EL (cell line): ENCODE measurements at regions not wholly inside any gene's neighbourhood (a gene's known extent, or its start where the extent isn't known, plus 50 kb on each side); places are given as distances from the start of the nearest gene placed in this dataset.
A peak's percentile ranks its signal among the peaks of the same experiment; 100 is the strongest.
"Not testable (repeated sequence)": the region's sequence is repeated elsewhere in the genome, so short reads cannot be mapped to it uniquely, and the experiment has no call there.

Source experiments
- DNase-seq: peaks from one replicate; pipeline ENCODE4 v3.0.0-alpha.2; 2016

DNA sequence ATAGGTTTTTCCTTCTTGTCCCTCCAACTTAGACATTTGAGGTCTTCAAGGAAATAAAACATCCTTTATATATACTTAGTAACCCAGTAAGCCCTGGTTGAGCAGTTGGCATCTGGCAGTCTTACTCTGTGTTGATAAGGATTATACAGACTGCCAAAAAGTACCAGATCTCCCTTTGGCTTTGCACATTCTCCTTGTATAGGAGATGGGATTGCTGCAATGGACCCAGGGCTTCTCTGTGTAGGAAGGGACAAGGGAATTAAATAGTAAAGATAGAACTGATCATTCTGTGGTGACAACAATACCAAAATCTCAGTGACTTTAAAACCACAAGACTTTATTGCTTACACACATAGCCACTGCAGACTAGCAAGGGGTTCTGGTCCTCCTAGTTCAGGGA, 180.1 kb upstream of the CCDC196 start:
- DNase-seq, result no peak

DNA sequence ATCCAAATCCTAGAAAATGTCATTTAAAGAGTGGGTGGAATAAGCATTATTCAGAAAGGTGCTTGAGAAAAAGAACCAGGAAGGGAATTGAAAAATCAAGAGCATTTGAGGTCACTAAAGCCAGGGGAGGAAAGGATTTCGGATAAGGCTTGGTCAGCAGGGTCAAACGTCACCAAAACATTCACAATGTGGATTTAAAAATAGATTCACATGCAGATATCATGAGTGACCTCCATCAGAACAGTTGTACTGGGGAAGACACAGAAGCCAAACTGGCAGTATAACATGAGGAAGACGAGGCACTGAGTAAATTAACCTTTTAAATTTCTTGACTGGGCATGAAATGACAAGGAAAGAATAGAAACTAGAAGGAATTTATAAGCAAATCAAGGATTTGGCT, 175.1 kb upstream of the CCDC196 start:
- no peak for DNase-seq

DNA sequence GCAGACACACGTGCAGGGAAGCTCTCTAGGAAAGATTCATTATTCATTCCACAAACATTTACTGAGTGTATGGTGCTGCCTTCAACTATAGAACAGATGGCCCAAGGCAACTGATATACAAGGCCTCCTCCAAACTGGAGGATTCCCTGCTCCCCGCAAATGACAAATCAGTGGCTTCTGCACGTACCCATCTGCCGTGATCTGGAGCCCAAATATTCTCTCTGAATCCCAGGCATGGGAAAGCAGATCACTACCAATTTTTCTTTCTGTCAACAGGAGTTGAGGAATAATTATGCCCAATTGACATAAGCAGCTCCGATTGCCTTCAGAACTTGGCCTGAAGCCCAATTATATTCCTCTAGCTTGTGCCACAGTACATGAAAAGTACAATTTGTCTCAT, 174.2 kb upstream of the CCDC196 start:
- DNase-seq, result no peak

DNA sequence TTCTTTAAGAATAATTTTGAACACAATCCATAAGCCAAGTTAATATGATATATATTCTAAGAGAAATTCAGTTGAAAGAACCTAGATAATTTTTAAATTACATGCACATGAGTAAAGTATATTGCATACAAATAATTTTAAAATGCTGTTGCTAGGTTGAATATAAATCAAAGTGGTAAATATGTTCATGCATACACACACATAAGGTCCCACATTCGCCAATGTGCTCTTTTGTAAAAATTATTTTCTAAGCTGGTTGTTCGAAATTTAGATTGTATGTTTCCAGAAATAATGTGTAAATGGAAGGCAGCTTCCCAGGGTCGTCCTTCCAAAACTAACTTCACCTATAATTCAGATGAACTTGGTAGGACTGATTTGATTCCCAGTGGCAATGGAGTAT, 173.7 kb upstream of the CCDC196 start:
- DNase-seq, result no peak

DNA sequence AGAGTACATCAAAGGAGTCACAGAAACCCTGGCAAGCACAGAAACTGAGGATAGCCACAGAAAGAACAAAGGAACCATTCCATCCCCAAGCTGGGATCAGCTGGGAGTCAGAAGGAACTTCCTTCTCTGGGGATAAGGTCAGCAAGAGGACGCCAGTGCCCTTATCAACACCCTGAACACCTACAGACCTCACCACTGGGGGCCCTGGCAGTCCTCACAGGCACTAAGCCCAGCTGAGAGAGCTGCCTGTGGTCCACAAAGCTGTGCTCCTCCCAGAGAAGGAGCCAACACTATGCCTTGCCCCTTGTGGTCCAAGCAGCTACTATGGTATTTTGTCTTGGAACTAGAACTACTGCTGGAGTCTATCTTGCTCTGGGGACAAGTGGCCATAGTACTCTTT, 171.1 kb upstream of the CCDC196 start:
- no peak for DNase-seq

DNA sequence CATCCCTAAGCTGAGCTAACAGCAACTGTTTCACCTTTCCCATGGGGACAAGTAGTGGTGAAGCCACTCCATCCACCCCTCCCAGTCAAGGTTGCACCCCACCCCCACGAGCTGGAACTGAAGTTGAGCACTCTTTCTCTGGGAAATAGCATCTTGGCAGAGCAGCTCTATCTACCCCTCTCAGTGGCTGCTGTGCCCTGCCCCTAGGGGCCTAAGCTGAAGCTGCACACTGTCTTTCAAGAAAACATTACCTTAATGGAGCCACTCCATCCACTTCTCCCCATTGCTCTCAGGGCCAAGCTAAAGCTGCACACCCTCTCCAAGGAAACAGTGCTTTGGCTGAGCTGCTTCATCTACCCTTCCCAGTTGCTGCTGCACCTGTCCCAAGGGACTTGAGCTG, 170.6 kb upstream of the CCDC196 start:
- DNase-seq, result no peak

DNA sequence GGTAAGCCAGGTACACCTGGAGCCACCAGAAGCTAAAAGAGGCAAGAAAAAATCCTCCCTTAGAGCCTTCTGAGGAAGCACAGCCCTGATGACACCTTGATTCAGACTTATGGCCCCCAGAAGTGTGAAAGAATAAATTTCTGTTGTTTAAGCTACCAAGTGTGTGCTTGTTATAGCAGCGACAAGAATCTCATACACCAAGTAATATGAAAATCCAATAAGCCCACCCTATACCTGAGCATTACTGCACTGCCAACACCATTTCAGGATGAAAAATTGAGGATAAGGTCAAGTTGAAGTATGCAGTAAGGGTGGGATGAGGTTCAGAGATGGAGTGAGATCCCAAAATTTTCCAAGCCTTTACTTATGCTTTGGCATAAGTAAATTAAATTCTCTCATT, 163.6 kb upstream of the CCDC196 start:
- no peak for DNase-seq

DNA sequence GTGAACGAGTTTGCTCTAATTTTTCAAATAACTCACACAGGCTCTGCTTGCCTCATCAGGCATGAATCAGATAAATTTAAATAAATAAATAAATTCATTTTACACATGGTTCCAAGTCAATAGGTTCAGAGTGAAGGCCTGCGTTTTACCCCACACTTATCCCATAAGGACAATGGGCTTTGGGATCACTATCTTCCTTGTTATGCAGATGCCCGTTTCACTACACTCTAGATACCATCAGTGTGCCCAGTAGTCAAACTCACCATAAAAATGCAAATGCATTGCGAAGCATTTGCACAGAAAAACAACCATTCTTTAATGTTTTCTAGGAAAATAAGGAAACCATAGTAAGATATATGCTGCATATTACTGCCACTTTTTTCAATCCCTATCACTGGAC, 155.9 kb upstream of the CCDC196 start:
- no peak for DNase-seq

DNA sequence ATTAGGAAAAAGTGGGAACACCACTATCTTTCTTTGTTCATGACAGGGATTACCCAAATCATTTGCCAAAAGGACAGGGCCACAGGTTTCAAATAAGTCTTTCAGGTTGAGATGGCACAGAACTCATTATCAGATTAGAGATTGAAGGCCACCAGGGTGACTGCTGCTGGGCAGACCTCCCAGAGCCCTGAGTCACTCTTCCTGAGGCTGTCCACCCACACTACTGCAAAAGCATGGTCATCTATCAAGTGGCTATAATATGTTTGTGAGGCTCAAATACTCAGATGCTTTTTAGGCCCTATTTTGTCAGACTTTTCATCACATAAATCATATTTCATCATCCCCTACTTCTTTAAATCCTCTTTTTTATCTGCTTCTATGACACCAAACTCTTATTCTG, 155.3 kb upstream of the CCDC196 start:
- DNase-seq, result peak; percentile 31

DNA sequence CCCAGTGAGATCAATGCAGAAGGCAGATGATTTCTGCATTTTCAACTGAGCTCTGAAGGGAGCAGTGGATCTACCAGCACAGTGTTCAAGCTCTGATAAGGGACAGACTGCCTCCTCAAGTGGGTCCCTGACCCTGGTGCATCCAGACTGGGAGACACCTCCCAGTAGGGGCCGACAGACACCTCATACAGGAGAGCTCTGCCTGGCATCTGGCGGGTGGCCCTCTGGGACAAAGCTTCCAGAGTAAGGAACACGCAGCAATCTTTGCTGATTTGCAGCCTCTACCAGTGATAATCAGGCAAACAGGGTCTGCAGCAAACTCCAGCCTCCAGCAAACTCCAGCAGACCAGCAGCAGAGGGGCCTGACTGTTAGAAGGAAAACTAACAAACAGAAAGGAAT, 152.9 kb upstream of the CCDC196 start:
- DNase-seq, result not testable (repeated sequence)

DNA sequence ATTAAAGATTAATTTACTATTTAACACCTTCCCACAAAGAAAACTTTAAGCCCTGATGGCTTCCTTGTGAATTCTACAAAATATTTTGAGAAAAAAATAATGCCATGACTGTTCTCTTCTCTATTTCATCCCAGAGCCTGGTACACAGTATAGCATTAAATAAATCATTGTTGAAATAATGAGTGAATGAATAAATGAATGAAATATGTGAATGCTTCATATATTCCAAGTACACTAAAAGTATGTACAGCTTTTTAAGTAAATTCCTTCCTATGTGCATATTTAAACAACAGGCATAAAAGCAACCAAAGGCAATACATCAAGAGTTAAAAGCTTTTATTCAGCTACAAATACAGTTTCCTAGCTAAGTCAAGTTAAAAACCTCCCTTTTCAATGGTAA, 144.9 kb upstream of the CCDC196 start:
- DNase-seq, result no peak

DNA sequence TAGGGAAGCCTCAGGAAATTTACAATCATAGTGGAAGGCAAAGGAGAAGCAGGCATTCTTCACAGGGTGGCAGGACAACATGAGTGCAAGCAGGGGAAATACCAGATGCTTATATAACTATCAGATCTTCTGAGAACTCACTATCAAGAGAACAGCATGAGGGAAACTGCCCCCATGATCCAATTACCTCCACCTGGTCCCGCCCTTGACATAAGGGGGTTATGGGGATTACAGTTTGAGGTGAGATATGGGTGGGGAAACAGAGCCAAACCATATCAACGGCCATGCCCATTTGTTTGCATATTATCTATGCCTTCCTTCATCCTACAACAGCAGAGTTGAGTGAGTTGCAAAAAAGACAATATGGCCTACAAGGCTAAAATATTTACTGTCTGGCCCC, 140.2 kb upstream of the CCDC196 start:
- DNase-seq, result no peak

DNA sequence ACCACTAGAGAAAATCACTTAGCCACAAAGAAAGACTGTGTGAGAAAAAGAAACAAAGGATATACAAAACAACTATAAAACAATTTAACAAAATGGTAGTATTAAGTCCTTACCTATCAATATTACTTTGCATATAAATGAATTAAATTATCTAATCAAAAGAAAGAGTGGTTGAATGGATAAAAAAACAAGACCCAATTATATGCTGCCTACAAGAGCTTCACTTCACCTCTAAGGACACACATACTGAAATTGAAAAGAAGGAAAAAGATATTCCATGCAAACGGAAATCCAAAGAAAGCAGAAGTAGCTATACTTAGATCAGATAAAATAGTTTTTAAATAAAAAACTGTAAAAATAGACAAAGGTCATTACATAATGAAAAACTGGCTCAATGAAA, 134.9 kb upstream of the CCDC196 start:
- DNase-seq, result no peak

DNA sequence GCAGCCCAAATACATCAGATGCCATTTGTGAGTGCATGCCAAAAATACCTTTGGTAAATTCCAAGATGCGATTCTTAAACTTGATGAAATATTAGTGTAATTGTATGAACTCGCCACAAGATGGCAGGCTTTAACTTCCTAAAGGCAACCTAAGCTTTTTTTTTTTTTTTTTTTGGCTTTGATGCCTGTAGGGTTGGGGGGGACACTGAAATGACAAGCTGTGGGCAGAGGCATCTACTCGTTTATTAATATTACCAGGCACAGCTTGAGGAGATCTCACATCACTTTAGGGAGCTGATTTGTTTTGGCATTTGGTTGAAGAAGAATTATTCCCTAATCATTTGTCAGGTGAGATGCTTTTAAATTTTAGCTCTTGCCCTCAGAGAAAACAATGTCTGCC, 126.7 kb upstream of the CCDC196 start:
- DNase-seq, result peak; percentile 61

DNA sequence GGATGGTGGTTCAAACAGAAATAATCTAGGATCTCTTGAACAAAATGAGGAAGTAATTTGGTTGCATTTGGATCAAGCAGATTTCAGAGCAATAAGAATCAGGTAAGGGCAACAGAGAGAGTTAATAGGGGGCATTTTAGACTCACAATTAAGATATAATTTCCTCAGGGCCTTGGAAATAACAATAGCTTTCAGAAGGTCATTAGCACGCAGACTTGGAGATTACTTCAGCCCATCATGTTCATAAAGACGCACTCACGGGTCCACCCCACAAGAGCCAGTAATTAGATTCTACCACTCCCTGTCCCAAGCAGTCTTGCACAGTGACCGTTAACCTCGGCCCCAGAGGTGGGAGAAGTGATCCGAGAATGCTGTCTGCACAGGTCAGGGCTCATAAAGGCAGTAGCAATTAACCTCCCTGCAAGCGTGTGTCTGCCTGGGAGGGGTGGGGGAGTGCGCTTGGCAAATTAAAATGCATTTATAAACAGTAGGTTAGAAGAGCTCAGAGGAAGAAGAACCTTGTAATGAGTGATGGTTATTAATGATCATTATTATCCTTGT, 125.7 kb upstream of the CCDC196 start:
- DNase-seq, result no peak

DNA sequence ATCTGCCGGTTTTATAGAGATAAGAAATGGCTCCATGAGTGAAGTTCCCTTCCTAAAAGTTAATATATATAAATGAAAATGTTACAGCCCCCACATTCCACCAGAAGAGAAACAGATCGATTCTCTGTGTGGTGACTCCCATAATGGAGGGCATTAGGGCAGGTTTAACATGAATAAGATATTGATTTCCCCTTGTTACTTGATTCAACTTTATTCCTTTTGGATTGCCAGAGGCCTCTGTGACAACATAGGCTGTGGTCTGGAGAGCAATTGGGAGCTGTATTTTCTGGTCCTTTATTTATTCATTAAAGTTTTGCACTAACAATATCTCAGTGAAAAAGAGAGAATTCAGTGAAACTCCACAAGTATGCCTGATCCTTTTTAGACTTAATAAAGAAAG, 125.2 kb upstream of the CCDC196 start:
- DNase-seq, result no peak

DNA sequence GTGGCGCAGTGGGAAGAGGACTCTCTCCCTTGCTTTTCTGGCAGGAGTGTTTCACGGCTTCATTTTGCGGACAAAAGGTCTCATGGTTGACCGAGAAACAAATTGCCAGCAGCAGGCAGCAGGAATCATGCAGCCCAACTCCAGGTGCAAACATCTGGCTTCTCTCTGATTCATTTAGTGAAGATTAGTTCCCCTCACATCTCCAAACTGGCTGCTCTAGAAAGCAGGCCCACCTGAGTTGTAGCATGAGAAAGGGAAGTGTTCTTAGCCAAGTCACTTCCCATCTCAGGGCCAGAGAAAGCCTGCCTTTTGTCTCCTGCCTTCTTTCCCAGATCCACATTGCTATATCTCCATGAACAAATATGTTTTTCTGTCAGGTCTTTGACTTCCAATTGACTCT, 120.8 kb upstream of the CCDC196 start:
- no peak for DNase-seq

DNA sequence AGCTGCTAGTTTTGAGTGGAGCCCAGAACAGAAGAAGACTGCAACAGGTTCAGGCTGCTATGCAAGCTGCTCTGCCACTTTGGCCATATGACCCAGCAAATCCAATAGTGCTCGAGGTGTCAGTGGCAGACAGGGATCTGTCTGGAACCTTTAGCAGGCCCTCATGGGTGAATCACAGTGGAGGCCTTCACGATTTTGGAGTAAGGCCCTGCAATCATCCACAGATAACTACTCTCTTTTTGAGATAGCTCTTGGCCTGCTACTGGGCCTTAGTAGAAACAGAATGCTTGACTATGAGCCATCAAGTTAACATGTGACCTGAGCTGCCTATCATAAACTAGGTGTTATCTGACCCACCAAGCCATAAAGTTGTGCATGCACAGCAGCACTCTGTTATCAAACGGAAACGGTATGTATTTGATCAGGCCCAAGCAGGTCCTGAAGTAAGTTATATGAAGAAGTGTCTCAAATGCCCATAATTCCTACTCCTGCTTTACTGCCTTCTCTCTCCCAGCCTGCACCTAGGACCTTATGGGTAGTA, 116.9 kb upstream of the CCDC196 start:
- DNase-seq, result no peak

DNA sequence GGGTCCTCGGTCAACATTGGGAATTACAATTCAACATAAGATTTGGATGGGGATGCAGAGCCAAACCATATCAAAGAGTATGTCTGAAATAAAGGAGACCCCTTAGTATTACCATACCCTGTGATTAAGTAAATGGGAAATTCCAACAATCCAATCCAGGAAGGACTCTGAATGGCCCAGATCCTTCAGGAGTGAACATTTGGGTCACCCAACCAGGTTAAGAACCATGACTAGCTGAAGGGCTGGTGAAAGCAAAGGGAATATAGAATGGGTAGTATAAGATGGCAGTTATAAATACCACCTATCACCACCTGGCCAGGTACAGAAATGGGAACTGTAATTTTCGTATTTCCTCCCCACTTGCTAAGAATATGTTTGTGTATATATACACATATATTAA, 114.4 kb upstream of the CCDC196 start:
- no peak for DNase-seq

DNA sequence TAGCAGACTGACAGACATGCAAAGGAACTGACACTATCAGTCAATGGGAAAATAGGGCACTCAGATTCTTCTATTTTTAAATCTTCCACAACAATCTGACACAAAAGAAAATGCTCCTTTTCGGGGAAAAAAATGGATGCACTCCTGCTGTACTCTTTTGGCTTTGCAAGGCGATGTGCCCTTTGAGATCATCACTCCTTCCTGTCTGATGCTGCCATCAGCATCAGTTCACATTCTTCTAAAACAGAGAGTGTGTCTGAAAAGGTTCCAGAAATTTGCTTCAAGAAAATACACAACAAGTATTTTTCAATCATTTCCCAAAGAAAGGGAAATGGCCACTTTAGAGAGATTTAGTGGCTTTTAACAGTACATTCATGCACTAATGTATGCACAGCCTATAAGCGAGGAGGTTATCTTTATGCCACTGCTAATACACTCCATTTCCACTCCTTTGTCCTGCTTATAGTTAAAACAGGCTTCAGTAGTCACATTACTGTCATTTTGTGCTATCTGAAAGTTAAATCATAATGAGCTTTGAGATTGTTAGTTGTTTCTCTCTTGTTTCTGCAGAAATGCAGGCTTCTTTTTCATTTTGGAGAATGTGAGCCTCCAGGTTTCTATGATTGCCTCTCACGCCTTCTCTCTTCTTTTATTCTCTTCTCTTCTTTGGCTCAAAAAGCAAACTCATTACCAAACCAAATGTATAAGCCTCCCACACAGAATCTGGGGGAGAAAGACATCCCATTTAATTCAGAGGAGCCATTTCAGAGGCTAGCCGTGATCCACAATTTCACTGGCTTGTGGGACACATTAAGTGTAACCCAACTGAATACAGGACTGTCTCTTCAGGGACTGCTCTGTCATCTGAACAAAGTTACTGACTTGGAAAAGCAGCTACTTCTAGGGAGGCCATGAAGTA, 110.9 kb upstream of the CCDC196 start:
- DNase-seq, result no peak

DNA sequence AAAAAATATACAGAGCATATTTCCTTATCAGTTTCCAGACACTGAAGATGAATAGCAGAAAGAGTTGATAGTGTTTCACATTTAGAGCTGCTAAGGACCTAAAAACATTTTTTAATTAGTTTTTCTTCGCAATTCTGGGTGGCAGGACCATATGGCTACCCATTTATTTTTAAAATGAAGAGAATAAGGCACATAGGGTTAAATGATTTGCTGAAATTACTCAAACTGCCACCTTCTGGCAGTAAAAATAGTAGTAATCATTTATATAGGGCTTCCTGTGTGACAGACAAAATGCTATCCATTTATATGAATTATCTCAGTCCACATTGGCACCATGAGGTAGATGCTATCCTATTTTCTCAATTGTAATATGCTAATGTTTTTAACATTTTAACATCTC, 108.6 kb upstream of the CCDC196 start:
- DNase-seq, result no peak

DNA sequence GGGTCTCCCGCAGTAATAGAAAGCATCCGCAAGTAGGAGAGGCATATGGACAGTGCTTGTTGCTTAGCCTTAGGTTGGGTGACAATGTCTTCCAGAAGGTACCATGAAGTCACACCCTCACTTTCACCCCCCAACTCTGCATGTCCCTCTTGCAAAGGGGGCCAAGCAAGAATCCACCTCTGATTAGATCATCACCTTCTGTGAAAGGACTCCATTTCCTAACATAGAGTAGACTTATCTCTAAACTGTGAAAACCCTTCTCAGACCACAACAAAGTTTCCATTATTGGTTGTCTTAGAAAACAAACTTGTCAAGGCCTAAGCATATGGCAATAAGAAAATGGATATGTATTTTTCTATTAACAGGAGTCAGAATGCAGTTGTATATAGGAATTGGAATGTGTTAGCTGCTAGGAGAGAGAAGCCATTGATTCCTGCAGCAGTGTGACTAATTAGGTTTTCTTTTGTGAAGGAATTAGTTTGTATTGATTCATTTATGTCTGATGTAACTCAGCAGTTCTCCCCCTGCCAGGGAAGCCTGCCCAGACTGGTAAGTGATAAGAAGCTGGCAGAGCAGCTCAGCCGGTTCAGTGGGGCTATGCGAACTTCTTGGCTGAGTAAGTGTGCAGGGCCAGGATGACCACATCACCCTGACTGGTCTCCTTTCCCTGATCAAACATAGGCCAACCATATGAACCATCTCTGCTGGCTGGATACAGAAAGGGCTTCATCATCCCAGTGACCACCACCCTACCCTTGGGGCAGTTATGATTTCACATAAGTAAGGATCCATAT, 107.3 kb upstream of the CCDC196 start:
- no peak for DNase-seq

DNA sequence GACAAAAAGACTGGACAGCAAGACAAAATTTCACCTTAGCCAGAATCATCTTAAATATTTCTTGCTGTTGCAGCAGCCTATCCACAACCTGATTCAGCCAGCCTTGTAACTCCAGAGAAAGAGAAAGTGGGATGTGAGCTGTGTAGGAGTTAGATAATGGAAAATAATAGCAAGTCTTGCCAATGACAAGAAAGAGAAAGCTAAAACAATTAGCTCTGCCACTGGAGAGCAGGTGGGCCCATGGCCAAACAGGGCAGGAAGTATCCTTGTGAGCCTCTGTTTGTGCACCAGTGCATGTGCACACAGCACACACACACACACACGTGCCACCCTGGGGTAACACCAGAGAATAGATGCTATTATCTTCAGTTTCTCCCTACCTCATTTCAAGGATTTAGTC, 106.0 kb upstream of the CCDC196 start:
- no peak for DNase-seq

DNA sequence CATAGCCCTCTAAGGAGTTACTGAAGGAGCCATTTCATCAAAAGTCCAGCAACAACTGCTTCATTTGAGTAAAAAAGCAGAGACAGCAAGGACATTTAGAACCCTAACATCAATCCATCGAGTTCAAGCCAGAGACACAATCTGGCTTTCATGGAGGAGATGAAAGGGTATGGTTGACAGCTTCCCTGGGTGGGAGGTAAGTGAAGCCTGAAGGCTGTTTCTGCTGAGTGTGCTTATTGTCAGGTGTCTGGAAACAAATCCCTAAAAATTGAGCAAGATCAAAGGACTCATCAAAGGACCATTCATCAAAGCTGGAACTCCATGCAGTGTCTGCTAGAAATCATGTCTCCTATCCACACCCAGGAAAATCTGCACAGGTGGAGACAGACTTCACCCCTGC, 104.4 kb upstream of the CCDC196 start:
- DNase-seq, result no peak
